Cardiac muscle cell (in vitro differentiated cells and primary cell): ENCODE measurements at regions not wholly inside any gene's neighbourhood (a gene's known extent, or its start where the extent isn't known, plus 50 kb on each side); places are given as distances from the start of the nearest gene placed in this dataset.

Experiments
- DNase-seq, 2 donors: peaks; one replicate each; pipeline versions ENCODE4 v3.0.0 to v3.0.0-alpha.2; 2010 to 2017; ENCODE audit warnings: low read depth in 1 of 2, low spot score in 1 of 2
- H3K27ac ChIP-seq: fragments of 200-600 bp; sonication (generic); 2 replicates; pipeline ENCODE4 v1.5.1; 2016
- H3K27me3 ChIP-seq: fragments of 200-600 bp; sonication (generic); 2 replicates; pipeline ENCODE4 v1.6.0; 2016; ENCODE audit warnings: control low read depth
- H3K36me3 ChIP-seq: fragments of 200-600 bp; sonication (generic); 2 replicates; pipeline ENCODE4 v1.5.1; 2016; ENCODE audit warnings: control low read depth
- H3K4me1 ChIP-seq: fragments of 200-600 bp; sonication (generic); 2 replicates; pipeline ENCODE4 v1.8.1; 2017; ENCODE audit warnings: low read depth, mild to moderate bottlenecking, mixed run types
- H3K4me3 ChIP-seq: fragments of 200-600 bp; sonication (generic); 2 replicates; pipeline ENCODE4 v1.5.1; 2016; ENCODE audit warnings: mild to moderate bottlenecking
- H3K9me3 ChIP-seq: fragments of 200-600 bp; sonication (generic); 2 replicates; pipeline ENCODE4 v1.5.1; 2017; ENCODE audit warnings: low read depth, mild to moderate bottlenecking, control low read depth
- CTCF ChIP-seq: IDR thresholded peaks from 2 replicates; pipeline ENCODE4 v1.5.1; 2012; ENCODE audit warnings: low read depth, mild to moderate bottlenecking, low read length

DNA sequence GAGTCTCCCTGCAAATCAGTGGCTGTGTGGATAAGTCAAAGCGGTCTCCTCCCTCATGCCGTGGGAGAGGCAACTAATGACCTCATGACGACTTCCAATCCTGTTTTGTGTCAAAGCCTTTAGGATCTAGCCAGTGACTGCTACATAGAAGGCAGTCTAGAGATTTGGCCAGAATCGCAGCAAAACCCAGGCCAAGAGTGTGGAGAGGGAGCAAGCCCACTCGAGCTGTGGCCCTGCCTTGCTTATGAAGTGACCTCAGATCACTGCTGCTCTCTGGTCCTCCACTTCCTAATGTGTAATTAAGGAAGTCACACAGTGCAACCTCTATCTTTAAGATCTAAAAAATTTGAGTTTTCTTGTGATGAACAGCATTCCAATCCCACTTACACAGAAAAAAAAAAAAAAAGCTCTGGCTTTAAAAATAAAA, 296.7 kb upstream of the KLF6 start:
- peak in 1 of 2 donors; percentile 61 for DNase-seq
- peaks cover 22% of the 10 kb centered on the region for H3K4me1 ChIP-seq
- no peak overlapping the region for H3K27ac ChIP-seq
- H3K27me3 ChIP-seq: no peaks in the 10 kb centered on the region
- no peak for TF ChIP-seq CTCF
- no peaks in the 10 kb centered on the region for H3K9me3 ChIP-seq
- H3K4me3 ChIP-seq: no peak overlapping the region
- H3K36me3 ChIP-seq: no peaks in the 10 kb centered on the region

- Histone ChIP-seq H3K4me1 (peaks cover 15% of the 10 kb centered on the region), H3K27me3 (no peaks in the 10 kb centered on the region), H3K27ac (no peak overlapping the region), H3K9me3 (no peaks in the 10 kb centered on the region), H3K4me3 (no peak overlapping the region), H3K36me3 (no peaks in the 10 kb centered on the region)
- TF ChIP-seq CTCF: no peak
- no peak for DNase-seq
These were observed 295.3 kb upstream of the KLF6 start for GRCh38 chr10:4080225-4080805.

DNA sequence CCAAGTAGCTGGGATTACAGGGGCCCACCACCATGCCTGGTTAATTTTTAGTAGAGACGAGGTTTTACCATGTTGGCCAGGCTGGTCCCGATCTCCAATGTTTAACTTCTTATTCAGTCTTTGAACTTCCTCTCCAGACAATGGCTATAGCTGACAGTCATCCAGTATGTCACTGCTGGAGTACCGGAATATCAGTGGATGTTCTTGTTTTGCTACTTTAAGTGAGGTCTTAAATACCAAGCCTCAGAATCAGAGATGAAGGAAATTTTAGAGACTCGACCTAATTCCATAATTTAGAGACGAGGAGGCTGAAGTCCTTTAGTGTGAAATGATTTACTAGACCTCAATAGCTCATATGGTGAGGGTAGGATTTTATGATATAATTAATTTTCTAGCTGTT, 294.8 kb upstream of the KLF6 start:
- H3K36me3 ChIP-seq: no peaks in the 10 kb centered on the region
- H3K27ac ChIP-seq: no peak overlapping the region
- H3K4me3 ChIP-seq: no peak overlapping the region
- no peaks in the 10 kb centered on the region for H3K9me3 ChIP-seq
- H3K4me1 ChIP-seq: peaks cover 15% of the 10 kb centered on the region
- H3K27me3 ChIP-seq: no peaks in the 10 kb centered on the region
- DNase-seq: no peak
- TF ChIP-seq CTCF: no peak

GRCh38 chr10:4077804-4078203, 292.8 kb upstream of the KLF6 start:
- no peak for DNase-seq
- TF ChIP-seq CTCF: no peak
- Histone ChIP-seq H3K4me1 (peaks cover 2% of the 10 kb centered on the region), H3K9me3 (no peaks in the 10 kb centered on the region), H3K27me3 (no peaks in the 10 kb centered on the region), H3K36me3 (no peaks in the 10 kb centered on the region), H3K27ac (no peak overlapping the region), H3K4me3 (no peak overlapping the region)

GRCh38 chr10:4076983-4077382, 292.0 kb upstream of the KLF6 start:
- Histone ChIP-seq H3K4me1 (no peaks in the 10 kb centered on the region), H3K9me3 (no peaks in the 10 kb centered on the region), H3K27ac (no peak overlapping the region), H3K36me3 (no peaks in the 10 kb centered on the region), H3K4me3 (no peak overlapping the region), H3K27me3 (no peaks in the 10 kb centered on the region)
- no peak for TF ChIP-seq CTCF
- DNase-seq: no peak

GRCh38 chr10:4075443-4075842, 290.4 kb upstream of the KLF6 start:
- no peaks in the 10 kb centered on the region for H3K36me3 ChIP-seq
- no peaks in the 10 kb centered on the region for H3K4me1 ChIP-seq
- DNase-seq: no peak
- H3K9me3 ChIP-seq: no peaks in the 10 kb centered on the region
- no peak overlapping the region for H3K4me3 ChIP-seq
- H3K27me3 ChIP-seq: no peaks in the 10 kb centered on the region
- TF ChIP-seq CTCF: no peak
- H3K27ac ChIP-seq: no peak overlapping the region
